ENCODE measurements at regions not wholly inside any gene's neighbourhood (a gene's known extent, or its start where the extent isn't known, plus 50 kb on each side); places are given as distances from the start of the nearest gene placed in this dataset.

GRCh38 chr14:53333809-53334208 is 180.7 kb upstream of the DDHD1 start:
- Histone ChIP-seq H3K4me1 (ENCODE audit: insufficient read depth) (peaks cover 3% of the 10 kb centered on the region), H3F3A (replicated peaks; ENCODE audit: low read depth) (no peaks in the 10 kb centered on the region), H3K4me2 (no peak overlapping the region), H3K4me3 (no peak overlapping the region), H3K9me2 (ENCODE audit: insufficient read depth) (peaks cover 24% of the 10 kb centered on the region; the same call in 1 of the 2 replicates), H3K27me3 (ENCODE audit: insufficient read depth) (no peaks in the 10 kb centered on the region), H2AFZ (no peak overlapping the region), H3K27ac (ENCODE audit: low read depth) (no peak overlapping the region), H3K79me2 (replicated peaks; ENCODE audit: insufficient read depth) (no peaks in the 10 kb centered on the region), H3K36me3 (ENCODE audit: insufficient read depth) (no peaks in the 10 kb centered on the region), H4K20me1 (replicated peaks; ENCODE audit: insufficient read depth) (no peaks in the 10 kb centered on the region)
- no peak for TF ChIP-seq NANOG (IDR thresholded peaks at IDR 0.05; ENCODE audit: borderline replicate concordance)
- TF ChIP-seq CTCF (conservative IDR thresholded peaks at IDR 0.05; ENCODE audit: low read depth in 2 of 2), result no peak
- no peak for TF ChIP-seq CREB1 (CRISPR knock-in tag; IDR thresholded peaks at IDR 0.05; ENCODE audit: low read depth)
- TF ChIP-seq EZH2 (IDR thresholded peaks at IDR 0.05; ENCODE audit: low read depth, unreplicated experiment), result no peak
- no peak for TF ChIP-seq POLR2AphosphoS5 (IDR thresholded peaks at IDR 0.05; ENCODE audit: low read depth)
- TF ChIP-seq ZNF331 (CRISPR knock-in tag; IDR thresholded peaks at IDR 0.05; ENCODE audit: low read depth), result no peak
- no peak for TF ChIP-seq EZH2phosphoT487 (IDR thresholded peaks at IDR 0.05; ENCODE audit: unreplicated experiment)
- no peak for TF ChIP-seq ZNF114 (CRISPR knock-in tag; IDR thresholded peaks at IDR 0.05)
- TF ChIP-seq ZNF462 (CRISPR knock-in tag; IDR thresholded peaks at IDR 0.05), result no peak
- TF ChIP-seq JUNB (IDR thresholded peaks at IDR 0.05; ENCODE audit: unreplicated experiment), result no peak
- TF ChIP-seq STAT1 (IDR thresholded peaks at IDR 0.05; ENCODE audit: unreplicated experiment), result no peak
- no peak for TF ChIP-seq ETS1 (IDR thresholded peaks at IDR 0.05)
- TF ChIP-seq REST (IDR thresholded peaks at IDR 0.05; ENCODE audit: unreplicated experiment), result no peak
- no peak overlapping the region for H3K4me3 Mint-ChIP-seq
- H3K4me1 Mint-ChIP-seq, result peaks cover 10% of the 10 kb centered on the region
- no peaks in the 10 kb centered on the region for H3K27me3 Mint-ChIP-seq (ENCODE audit: insufficient read depth, low read depth, poor library complexity)
- no peak overlapping the region for H3K27ac Mint-ChIP-seq
- H3K36me3 Mint-ChIP-seq (ENCODE audit: low read depth), result no peaks in the 10 kb centered on the region
- DNase-seq (ENCODE audit: low spot score) (no peak), ATAC-seq (no peak)
- no peaks in the 10 kb centered on the region for H3K9me3 Mint-ChIP-seq

Data from GM23338 (cell line).